IMR-90 (cell line): ENCODE measurements at regions not wholly inside any gene's neighbourhood (a gene's known extent, or its start where the extent isn't known, plus 50 kb on each side); places are given as distances from the start of the nearest gene placed in this dataset.

ENCODE experiments used
- ATAC-seq: fragments of 200-7000 bp; cut with Tn5 transposase; 2 replicates; pipeline ENCODE4 v1.9.1; 2020; ENCODE audit warnings: low read depth, mild to moderate bottlenecking, moderate library complexity
- BruUV-seq: library from RNA; stranded (reverse); fragments of 400-500 nt; replicated peaks from 2 replicates; lab custom pipeline; 2021; lab: Mats Ljungman, UMichigan
- CTCF ChIA-PET: fragments of 300-600 bp; formaldehyde crosslinking; extraction: SDS; loops from one replicate; lab custom pipeline; 2021; ENCODE audit warnings: antibody characterized with exemption; lab: Yijun Ruan, JAX
- POLR2A ChIA-PET: fragments of 300-600 bp; sonication (Branson Sonifier 250); formaldehyde crosslinking; loops from one replicate; lab custom pipeline; 2022; ENCODE audit warnings: antibody characterized with exemption; ENCODE audit not compliant: unreplicated experiment; lab: Charles Lee
- DNase-seq: peaks from one replicate; pipeline ENCODE4 v3.0.0; 2013
- H2AFZ ChIP-seq: replicated peaks from 2 replicates; pipeline ENCODE3; 2013; ENCODE audit warnings: low read length, mild to moderate bottlenecking; ENCODE audit not compliant: poor library complexity
- H2AK5ac ChIP-seq: 2 replicates; pipeline ENCODE4 v1.6.1; 2013; ENCODE audit warnings: low read depth, low read length, inconsistent platforms
- H2AK9ac ChIP-seq: replicated peaks from 2 replicates; pipeline ENCODE3; 2013; ENCODE audit warnings: mild to moderate bottlenecking, low read depth, low read length, moderate library complexity; ENCODE audit not compliant: poor library complexity
- H2BK120ac ChIP-seq: 2 replicates; pipeline ENCODE4 v1.6.1; 2013; ENCODE audit warnings: low read depth, low read length, inconsistent platforms
- H2BK15ac ChIP-seq: 3 replicates; pipeline ENCODE4 v1.6.1; 2013; ENCODE audit warnings: low read depth, low read length, inconsistent platforms
- H2BK20ac ChIP-seq: 2 replicates; pipeline ENCODE4 v1.6.1; 2013; ENCODE audit warnings: low read depth, mild to moderate bottlenecking, inconsistent platforms, low read length, moderate library complexity
- H2BK5ac ChIP-seq: 2 replicates; pipeline ENCODE4 v1.6.1; 2013; ENCODE audit warnings: mild to moderate bottlenecking, low read depth, low read length, inconsistent platforms; ENCODE audit not compliant: poor library complexity, severe bottlenecking
- H3K14ac ChIP-seq: replicated peaks from 2 replicates; pipeline ENCODE4 v1.6.1; 2013; ENCODE audit warnings: low read depth, low read length, inconsistent platforms
- H3K18ac ChIP-seq: 2 replicates; pipeline ENCODE4 v1.6.1; 2013; ENCODE audit warnings: low read depth, low read length, control low read depth
- H3K23ac ChIP-seq: 2 replicates; pipeline ENCODE4 v1.6.1; 2013; ENCODE audit warnings: low read depth, low read length, inconsistent platforms
- H3K27ac ChIP-seq: 2 replicates; pipeline ENCODE4 v1.5.1; 2013; ENCODE audit warnings: mild to moderate bottlenecking, control low read depth, low read length; ENCODE audit not compliant: insufficient read depth
- H3K27me3 ChIP-seq: 2 replicates; pipeline ENCODE4 v1.6.1; 2013; ENCODE audit warnings: low read length; ENCODE audit not compliant: control insufficient read depth, insufficient read depth
- H3K36me3 ChIP-seq: 2 replicates; pipeline ENCODE4 v1.6.1; 2013; ENCODE audit warnings: low read length, mixed read lengths; ENCODE audit not compliant: control insufficient read depth, insufficient read depth
- H3K4ac ChIP-seq: 2 replicates; pipeline ENCODE4 v1.6.1; 2013; ENCODE audit warnings: low read depth, low read length, inconsistent platforms
- H3K4me1 ChIP-seq: 2 replicates; pipeline ENCODE4 v1.6.1; 2013; ENCODE audit warnings: low read length, mixed read lengths; ENCODE audit not compliant: control insufficient read depth, insufficient read depth
- H3K4me2 ChIP-seq: 2 replicates; pipeline ENCODE4 v1.6.1; 2013; ENCODE audit warnings: low read depth, mild to moderate bottlenecking, control low read depth, low read length, moderate library complexity
- H3K4me3 ChIP-seq: 2 replicates; pipeline ENCODE4 v1.5.1; 2013; ENCODE audit warnings: low read depth, mild to moderate bottlenecking, control low read depth, low read length, moderate library complexity; ENCODE audit not compliant: insufficient read depth
- H3K56ac ChIP-seq: 2 replicates; pipeline ENCODE4 v1.6.1; 2013; ENCODE audit warnings: low read length, inconsistent platforms; ENCODE audit not compliant: insufficient read depth; ENCODE audit errors: extremely low read depth
- H3K79me1 ChIP-seq, 2 experiments: 2 replicates each; pipeline ENCODE4 v1.6.1; 2013; ENCODE audit warnings: low read length in 2 of 2, inconsistent platforms in 1 of 2, low read depth in 1 of 2
- H3K9ac ChIP-seq: 2 replicates; pipeline ENCODE4 v1.6.1; 2013; ENCODE audit warnings: low read depth, low read length, control low read depth
- H3K9me1 ChIP-seq: 2 replicates; pipeline ENCODE4 v1.6.1; 2013; ENCODE audit warnings: low read length, inconsistent platforms; ENCODE audit not compliant: insufficient read depth
- H3K9me3 ChIP-seq: 2 replicates; pipeline ENCODE4 v1.6.1; 2013; ENCODE audit warnings: low read length; ENCODE audit not compliant: control insufficient read depth, insufficient read depth
- H4K20me1 ChIP-seq: 2 replicates; pipeline ENCODE4 v1.6.1; 2013; ENCODE audit warnings: low read length, inconsistent platforms; ENCODE audit not compliant: insufficient read depth
- H4K5ac ChIP-seq: 2 replicates; pipeline ENCODE4 v1.6.1; 2013; ENCODE audit warnings: mild to moderate bottlenecking, low read depth, low read length, control low read depth
- H4K8ac ChIP-seq, 2 experiments: 2 replicates each; pipeline ENCODE4 v1.6.1; 2013; ENCODE audit warnings: low read depth in 2 of 2, low read length in 2 of 2, control low read depth in 1 of 2, inconsistent platforms in 1 of 2
- H4K91ac ChIP-seq: 2 replicates; pipeline ENCODE4 v1.6.1; 2013; ENCODE audit warnings: low read depth, low read length, inconsistent platforms; ENCODE audit not compliant: insufficient read depth
- CHD1 ChIP-seq: IDR thresholded peaks from 2 replicates; pipeline ENCODE4 v1.6.1; 2012; ENCODE audit warnings: low read depth, low read length, improper control_type of control experiment
- MAZ ChIP-seq: IDR thresholded peaks from 2 replicates; pipeline ENCODE4 v1.6.1; 2012; ENCODE audit warnings: low read depth, mild to moderate bottlenecking, low read length, improper control_type of control experiment, moderate library complexity, borderline replicate concordance
- MXI1 ChIP-seq: IDR thresholded peaks from 2 replicates; pipeline ENCODE4 v1.6.1; 2012; ENCODE audit warnings: low read depth, mild to moderate bottlenecking, low read length, moderate library complexity, borderline replicate concordance
- POLR2A ChIP-seq: IDR thresholded peaks from 2 replicates; pipeline ENCODE4 v1.6.1; 2012; ENCODE audit warnings: mild to moderate bottlenecking, low read depth, low read length
- RAD21 ChIP-seq: IDR thresholded peaks from 2 replicates; pipeline ENCODE4 v1.6.1; 2012; ENCODE audit warnings: low read length, improper control_type of control experiment
- RCOR1 ChIP-seq: IDR thresholded peaks from 2 replicates; pipeline ENCODE4 v1.6.1; 2012; ENCODE audit warnings: mild to moderate bottlenecking, low read length, improper control_type of control experiment; ENCODE audit not compliant: insufficient replicate concordance
- SMC3 ChIP-seq: fragments of 150-350 bp; IDR thresholded peaks from 2 replicates; pipeline ENCODE4 v1.6.1; 2016; ENCODE audit warnings: low read depth, mild to moderate bottlenecking, antibody characterized with exemption, low read length, moderate library complexity
- WGBS, 2 experiments: methylation state at CpG; one replicate each; pipeline versions ENCODE4 v1.1.5 to v1.1.7; 2013; ENCODE audit warnings: missing lambda C conversion rate in 2 of 2; ENCODE audit not compliant: insufficient read length in 1 of 2; ENCODE audit errors: extremely low coverage in 2 of 2; 5-methylcytosine and 5-hydroxymethylcytosine counted together
- dilution Hi-C: fragments of 300-500 bp; cut with HindIII; formaldehyde crosslinking; loops from one replicate; pipeline ENCODE4 v1.14.3; 2018; ENCODE audit warnings: low sequenced_read_pairs; ENCODE audit not compliant: unreplicated experiment
- in situ Hi-C: fragments of 300-500 bp; cut with MboI; formaldehyde crosslinking; loops from 3 replicates; pipeline ENCODE4 v1.14.3; 2019; ENCODE audit warnings: low sequenced_read_pairs, inconsistent platforms, mixed read lengths
- intact Hi-C: fragments of 100-400 bp; cut with micrococcal nuclease; formaldehyde crosslinking; loops from 2 replicates; pipeline ENCODE4 v1.10.0; 2022
- TF ChIP-seq, protein P1 (sequence below): fragments of 150-350 bp; IDR thresholded peaks from 2 replicates; pipeline ENCODE4 v1.6.1; 2016; ENCODE audit warnings: low read depth, mild to moderate bottlenecking, low read length, moderate library complexity, borderline replicate concordance

DNA sequence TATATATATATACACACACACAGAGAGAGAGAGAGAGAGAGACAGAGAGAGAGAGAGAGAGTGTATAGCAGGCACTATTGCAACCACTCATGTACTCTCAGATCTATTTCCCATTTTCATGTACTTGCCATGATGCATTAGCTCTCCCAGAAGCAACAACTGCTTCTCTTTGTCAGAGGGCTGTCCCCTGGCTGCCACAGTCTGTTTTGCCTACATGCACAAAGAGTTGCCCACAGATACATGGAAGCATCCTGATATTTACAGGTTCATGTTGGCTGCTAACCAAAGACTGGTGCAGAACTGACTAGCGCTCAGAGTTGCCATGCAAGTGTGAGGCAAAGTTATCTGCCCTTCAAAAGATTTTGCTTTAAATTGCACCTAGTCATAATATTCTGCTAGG, 469.3 kb upstream of the ZNF804A start:
- Histone ChIP-seq H3K9me1 (no peaks in the 10 kb centered on the region), H2BK20ac (no peak overlapping the region), H2BK120ac (no peak overlapping the region), H3K27ac (no peak overlapping the region), H3K9ac (no peak overlapping the region), H2AFZ (no peak overlapping the region), H3K79me1 (no peaks in the 10 kb centered on the region), H3K27me3 (no peaks in the 10 kb centered on the region), H3K9me3 (peaks cover 12% of the 10 kb centered on the region), H3K4me1 (no peaks in the 10 kb centered on the region), H3K4me2 (no peak overlapping the region), H2AK9ac (no peak overlapping the region), H2BK5ac (no peak overlapping the region), H4K8ac (no peak overlapping the region), H2AK5ac (no peak overlapping the region), H3K4me3 (no peak overlapping the region), H3K4ac (no peak overlapping the region), H4K91ac (no peak overlapping the region), H3K14ac (no peak overlapping the region), H2BK15ac (no peak overlapping the region), H3K36me3 (no peaks in the 10 kb centered on the region), H4K5ac (no peak overlapping the region), H3K56ac (no peak overlapping the region), H4K20me1 (no peaks in the 10 kb centered on the region), H3K18ac (no peak overlapping the region), H3K23ac (no peak overlapping the region)
- no CpG with 5 or more reads among the region's 1 CpG for WGBS, 2 experiments
- dilution Hi-C loops (no loop called here), intact Hi-C loops (no loop called here), in situ Hi-C loops (no loop called here)
- ChIA-PET POLR2A (no interaction called here), CTCF (no interaction called here)
- ATAC-seq: no peak
- no peak for DNase-seq
- TF ChIP-seq RCOR1 (no peak), SMC3 (no peak), RAD21 (no peak), CHD1 (no peak), MAZ (no peak), POLR2A (no peak), MXI1 (no peak)
- TF ChIP-seq, protein P1, sequence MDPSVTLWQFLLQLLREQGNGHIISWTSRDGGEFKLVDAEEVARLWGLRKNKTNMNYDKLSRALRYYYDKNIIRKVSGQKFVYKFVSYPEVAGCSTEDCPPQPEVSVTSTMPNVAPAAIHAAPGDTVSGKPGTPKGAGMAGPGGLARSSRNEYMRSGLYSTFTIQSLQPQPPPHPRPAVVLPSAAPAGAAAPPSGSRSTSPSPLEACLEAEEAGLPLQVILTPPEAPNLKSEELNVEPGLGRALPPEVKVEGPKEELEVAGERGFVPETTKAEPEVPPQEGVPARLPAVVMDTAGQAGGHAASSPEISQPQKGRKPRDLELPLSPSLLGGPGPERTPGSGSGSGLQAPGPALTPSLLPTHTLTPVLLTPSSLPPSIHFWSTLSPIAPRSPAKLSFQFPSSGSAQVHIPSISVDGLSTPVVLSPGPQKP: no peak
- no TSS peak for BruUV-seq
